ENCODE measurements at regions not wholly inside any gene's neighbourhood (a gene's known extent, or its start where the extent isn't known, plus 50 kb on each side); places are given as distances from the start of the nearest gene placed in this dataset.

- TF ChIP-seq MYC (IDR thresholded peaks at IDR 0.05; ENCODE audit: low read depth, low read length), result no peak
- no peak for TF ChIP-seq MYC (CRISPR knock-in tag; IDR thresholded peaks at IDR 0.05; ENCODE audit: borderline replicate concordance, low read depth)
- TF ChIP-seq MAFG (tag; conservative IDR thresholded peaks at IDR 0.05), result no peak
- TF ChIP-seq MLLT1 (IDR thresholded peaks at IDR 0.05), result no peak
- TF ChIP-seq CTCF (IDR thresholded peaks at IDR 0.05 in 2 of 3, conservative IDR thresholded peaks at IDR 0.05 in 1 of 3; ENCODE audit: insufficient read depth in 2 of 3, low read depth in 1 of 3, low read length in 3 of 3), result no peak
- TF ChIP-seq JUN (IDR thresholded peaks at IDR 0.05; ENCODE audit: borderline replicate concordance, low read depth, low read length), result no peak
- no peak for TF ChIP-seq JUN (CRISPR knock-in tag; IDR thresholded peaks at IDR 0.05; ENCODE audit: borderline replicate concordance)
- TF ChIP-seq SOX6 (IDR thresholded peaks at IDR 0.05), result no peak
- no peak for TF ChIP-seq ZNF140 (CRISPR knock-in tag; IDR thresholded peaks at IDR 0.05)
- TF ChIP-seq SRSF3 (IDR thresholded peaks at IDR 0.05; ENCODE audit: insufficient read depth, low read length), result no peak
- no peak for TF ChIP-seq TCF7 (IDR thresholded peaks at IDR 0.05; ENCODE audit: borderline replicate concordance)
- TF ChIP-seq E4F1 (CRISPR knock-in tag; IDR thresholded peaks at IDR 0.05; ENCODE audit: borderline replicate concordance), result no peak
- TF ChIP-seq MAX (CRISPR knock-in tag; IDR thresholded peaks at IDR 0.05), result no peak
- TF ChIP-seq DPF2 (IDR thresholded peaks at IDR 0.05), result no peak
Measured at GRCh38 chr9:80867731-80868130, 821.6 kb downstream of the TLE1 start.
